DOHH2 (cell line): ENCODE measurements at regions not wholly inside any gene's neighbourhood (a gene's known extent, or its start where the extent isn't known, plus 50 kb on each side); places are given as distances from the start of the nearest gene placed in this dataset.

ENCODE experiments used
- H3F3A ChIP-seq: fragments of 200-600 bp; sonication (generic), shearing (Covaris generic); 2 replicates; pipeline ENCODE4 v1.6.0; 2016; ENCODE audit warnings: antibody characterized with exemption, mild to moderate bottlenecking; ENCODE audit not compliant: control insufficient read depth, insufficient read depth
- H3K27ac ChIP-seq: fragments of 200-600 bp; sonication (generic); 2 replicates; pipeline ENCODE4 v1.5.1; 2014; ENCODE audit warnings: low read depth, mild to moderate bottlenecking, low read length, moderate library complexity
- H3K27me3 ChIP-seq: fragments of 200-600 bp; sonication (generic); 2 replicates; pipeline ENCODE4 v1.6.1; 2014; ENCODE audit warnings: mild to moderate bottlenecking, low read length, mixed read lengths; ENCODE audit not compliant: control insufficient read depth
- H3K36me3 ChIP-seq: fragments of 200-600 bp; sonication (generic); 2 replicates; pipeline ENCODE4 v1.6.1; 2014; ENCODE audit warnings: mild to moderate bottlenecking, low read length, moderate library complexity, mixed read lengths; ENCODE audit not compliant: control insufficient read depth
- H3K4me1 ChIP-seq: fragments of 200-600 bp; sonication (generic); 2 replicates; pipeline ENCODE4 v1.6.1; 2014; ENCODE audit warnings: mild to moderate bottlenecking, low read length, mixed read lengths; ENCODE audit not compliant: control insufficient read depth
- H3K4me2 ChIP-seq: fragments of 200-600 bp; sonication (generic); 2 replicates; pipeline ENCODE4 v1.6.0; 2014; ENCODE audit warnings: mild to moderate bottlenecking, low read length, moderate library complexity
- H3K4me3 ChIP-seq: fragments of 200-600 bp; sonication (generic); 2 replicates; pipeline ENCODE4 v1.5.1; 2014; ENCODE audit warnings: mild to moderate bottlenecking, low read length, mixed read lengths
- H3K79me2 ChIP-seq: fragments of 200-600 bp; sonication (generic); 2 replicates; pipeline ENCODE4 v1.6.1; 2014; ENCODE audit warnings: mild to moderate bottlenecking, low read length, mixed read lengths; ENCODE audit not compliant: control insufficient read depth
- H3K9me2 ChIP-seq: fragments of 200-600 bp; sonication (generic); replicated peaks from 2 replicates; pipeline ENCODE4 v1.6.1; 2014; ENCODE audit warnings: mild to moderate bottlenecking, low read length, mixed read lengths; ENCODE audit not compliant: control insufficient read depth
- H3K9me3 ChIP-seq: fragments of 200-600 bp; sonication (generic); 2 replicates; pipeline ENCODE4 v1.6.1; 2014; ENCODE audit warnings: antibody characterized with exemption, low read length, mixed read lengths; ENCODE audit not compliant: control insufficient read depth, insufficient read depth
- H4K20me1 ChIP-seq: fragments of 200-600 bp; sonication (generic); 2 replicates; pipeline ENCODE4 v1.6.0; 2014; ENCODE audit warnings: low read depth, mild to moderate bottlenecking, antibody characterized with exemption, low read length, moderate library complexity; ENCODE audit not compliant: control insufficient read depth, insufficient read depth
- CTCF ChIP-seq: fragments of 200-600 bp; sonication (generic); IDR thresholded peaks from one replicate; pipeline ENCODE4 v1.5.1; 2014; ENCODE audit warnings: antibody characterized with exemption, mild to moderate bottlenecking, low read depth, low read length; ENCODE audit not compliant: poor library complexity, severe bottlenecking
- EZH2phosphoT487 ChIP-seq: fragments of 200-600 bp; sonication (generic); IDR thresholded peaks from 2 replicates; pipeline ENCODE4 v1.6.1; 2017; ENCODE audit warnings: borderline replicate concordance, mild to moderate bottlenecking, antibody characterized with exemption, low read length, moderate library complexity, mixed read lengths

- Histone ChIP-seq H3K36me3 (no peaks in the 10 kb centered on the region), H3K4me2 (no peak overlapping the region), H3F3A (no peaks in the 10 kb centered on the region), H3K4me3 (no peak overlapping the region), H3K9me3 (no peaks in the 10 kb centered on the region), H3K27ac (no peak overlapping the region), H3K4me1 (no peaks in the 10 kb centered on the region), H3K79me2 (no peaks in the 10 kb centered on the region), H3K27me3 (no peaks in the 10 kb centered on the region), H3K9me2 (no peaks in the 10 kb centered on the region), H4K20me1 (no peaks in the 10 kb centered on the region)
- no peak for TF ChIP-seq CTCF
- TF ChIP-seq EZH2phosphoT487 = no peak
Measured at GRCh38 chr1:208709981-208710380, 465.8 kb upstream of the PLXNA2 start.

- Histone ChIP-seq H3K27ac (no peak overlapping the region), H4K20me1 (no peaks in the 10 kb centered on the region), H3K79me2 (no peaks in the 10 kb centered on the region), H3K4me1 (no peaks in the 10 kb centered on the region), H3K4me2 (no peak overlapping the region), H3K9me3 (no peaks in the 10 kb centered on the region), H3K36me3 (no peaks in the 10 kb centered on the region), H3K9me2 (no peaks in the 10 kb centered on the region), H3F3A (no peaks in the 10 kb centered on the region), H3K4me3 (no peak overlapping the region), H3K27me3 (no peaks in the 10 kb centered on the region)
- no peak for TF ChIP-seq EZH2phosphoT487
- TF ChIP-seq CTCF = no peak
Measured at GRCh38 chr1:208714323-208714722, 470.1 kb upstream of the PLXNA2 start.

GRCh38 chr1:208717525-208717924, 473.3 kb upstream of the PLXNA2 start:
- no peak overlapping the region for H3K4me2 ChIP-seq
- H3K79me2 ChIP-seq = no peaks in the 10 kb centered on the region
- no peaks in the 10 kb centered on the region for H3K9me2 ChIP-seq
- no peaks in the 10 kb centered on the region for H3K9me3 ChIP-seq
- TF ChIP-seq EZH2phosphoT487 (no peak), CTCF (no peak)
- H3K36me3 ChIP-seq = no peaks in the 10 kb centered on the region
- no peak overlapping the region for H3K27ac ChIP-seq
- H3F3A ChIP-seq = no peaks in the 10 kb centered on the region
- H3K27me3 ChIP-seq = no peaks in the 10 kb centered on the region
- no peaks in the 10 kb centered on the region for H3K4me1 ChIP-seq
- no peak overlapping the region for H3K4me3 ChIP-seq
- H4K20me1 ChIP-seq = no peaks in the 10 kb centered on the region

DNA sequence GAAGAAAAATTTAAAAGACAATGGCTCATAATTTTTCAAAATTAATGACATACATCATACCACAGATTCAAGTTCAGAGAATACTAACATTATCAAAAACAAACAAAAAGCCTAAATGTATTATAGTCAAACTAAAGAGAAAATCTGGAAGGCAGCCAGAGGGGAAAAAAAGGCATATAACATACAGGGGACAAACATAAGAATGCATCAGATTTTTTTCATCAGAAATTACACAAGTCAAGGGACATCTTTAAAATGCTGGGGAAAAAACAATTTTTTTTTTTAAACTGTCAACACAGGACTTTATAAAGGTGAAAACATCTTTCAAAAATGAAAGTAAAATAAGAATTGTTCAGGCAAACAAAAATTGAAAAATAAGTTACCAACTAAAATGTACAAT, 478.4 kb upstream of the PLXNA2 start:
- no peaks in the 10 kb centered on the region for H3K36me3 ChIP-seq
- TF ChIP-seq EZH2phosphoT487 = no peak
- TF ChIP-seq CTCF = no peak
- H4K20me1 ChIP-seq = no peaks in the 10 kb centered on the region
- no peak overlapping the region for H3K27ac ChIP-seq
- no peaks in the 10 kb centered on the region for H3K4me1 ChIP-seq
- H3K4me2 ChIP-seq = no peak overlapping the region
- no peaks in the 10 kb centered on the region for H3K9me2 ChIP-seq
- H3F3A ChIP-seq = no peaks in the 10 kb centered on the region
- H3K4me3 ChIP-seq = no peak overlapping the region
- no peaks in the 10 kb centered on the region for H3K9me3 ChIP-seq
- H3K27me3 ChIP-seq = no peaks in the 10 kb centered on the region
- no peaks in the 10 kb centered on the region for H3K79me2 ChIP-seq
